GM18858 (cell line): ENCODE measurements at regions not wholly inside any gene's neighbourhood (a gene's known extent, or its start where the extent isn't known, plus 50 kb on each side); places are given as distances from the start of the nearest gene placed in this dataset.
"Not testable (repeated sequence)": the region's sequence is repeated elsewhere in the genome, so short reads cannot be mapped to it uniquely, and the experiment has no call there.

Source experiments
- ATAC-seq: cut with Tn5 transposase; IDR thresholded peaks from one replicate; pipeline ENCODE4 v1.9.1; 2021; ENCODE audit not compliant: unreplicated experiment

DNA sequence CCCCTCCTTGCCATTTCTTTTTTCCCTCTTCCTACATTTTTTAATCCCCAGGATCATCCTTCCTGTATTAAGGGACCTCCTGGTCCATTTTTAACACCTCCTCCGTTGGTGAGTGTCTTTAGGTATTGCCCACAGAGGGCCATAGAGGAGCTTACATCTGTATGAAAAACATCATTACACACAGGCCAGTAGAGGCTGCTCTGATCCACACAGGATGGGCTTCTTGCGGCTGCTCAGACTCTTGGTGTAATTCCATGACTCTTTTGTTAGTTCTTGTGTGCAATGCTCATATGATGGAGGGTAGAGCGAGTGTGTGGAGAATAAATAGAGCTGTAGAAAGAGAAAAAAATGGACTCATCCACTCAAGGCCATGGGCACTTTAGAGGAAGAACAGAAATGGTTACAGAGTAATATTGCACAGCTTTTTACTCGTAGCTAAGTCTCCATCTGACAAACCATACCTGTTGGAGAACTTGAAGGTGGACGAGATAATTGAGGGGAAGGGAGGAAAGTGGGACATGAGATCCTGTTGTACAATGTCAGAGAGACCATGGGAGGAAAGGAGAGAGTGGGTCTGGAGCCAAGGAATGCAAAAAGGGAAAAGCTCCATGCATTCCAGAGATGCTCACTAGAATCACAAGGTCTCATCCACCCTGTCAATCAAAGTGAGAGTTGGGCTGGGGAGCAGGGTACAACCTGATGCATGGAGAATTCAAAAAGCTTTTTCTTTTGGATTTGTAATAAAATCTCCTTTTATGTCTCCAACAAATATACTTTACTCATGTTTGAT is 129.7 kb upstream of the TNP1 start:
- no peak for ATAC-seq

DNA sequence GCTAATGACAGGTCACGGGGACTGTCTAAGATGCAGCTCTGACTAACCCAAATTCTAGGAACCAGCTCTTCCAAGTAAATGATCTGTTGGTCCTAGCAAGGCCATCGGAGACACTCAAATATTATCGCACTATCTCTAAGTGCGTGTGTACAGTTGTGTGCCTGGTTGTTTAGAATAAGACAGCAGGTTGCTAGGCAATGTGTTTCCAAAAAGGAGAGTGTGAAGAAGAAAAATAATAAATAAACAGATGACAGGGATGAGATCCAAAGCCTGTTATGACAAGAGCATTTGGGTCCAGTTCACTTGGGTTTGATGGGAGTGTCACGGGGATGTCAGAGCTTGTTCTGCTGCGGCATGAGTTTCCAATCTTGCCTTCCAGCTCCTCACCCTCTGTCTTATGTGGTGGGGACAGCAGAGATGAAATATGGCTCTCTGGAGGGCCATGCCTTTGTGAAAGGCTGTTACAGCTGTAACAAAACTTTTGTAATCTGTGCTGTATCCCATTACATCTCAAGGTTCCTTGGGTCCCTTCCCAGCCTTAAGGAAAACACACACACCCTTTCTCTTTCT is 127.5 kb upstream of the TNP1 start:
- ATAC-seq = no peak

DNA sequence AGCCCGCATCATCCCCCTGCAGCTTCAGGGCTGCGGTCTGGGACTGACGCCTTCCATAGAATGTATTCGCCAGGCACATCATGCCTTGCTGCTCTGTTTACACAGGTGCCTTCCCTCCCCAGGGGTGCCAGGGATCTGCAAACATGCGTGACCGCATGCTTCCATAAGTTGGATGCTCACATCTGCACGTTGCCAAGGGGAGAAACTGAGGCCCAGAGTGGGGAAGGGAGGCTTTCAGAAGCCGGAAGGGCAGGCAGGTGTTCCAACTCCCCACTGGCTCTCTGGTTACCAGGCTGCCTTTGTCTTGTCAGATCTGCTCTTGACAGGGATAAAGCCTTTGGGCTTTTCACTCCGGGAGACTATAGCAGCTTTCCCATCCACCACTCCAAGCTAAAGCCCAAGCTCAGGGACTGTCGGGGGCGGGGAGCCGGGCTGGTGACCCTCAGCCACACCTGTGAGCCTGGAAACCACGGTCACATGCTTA is 125.8 kb upstream of the TNP1 start:
- no peak for ATAC-seq

- no peak for ATAC-seq
Measured at GRCh38 chr2:216984937-216985336, 125.1 kb upstream of the TNP1 start.

GRCh38 chr2:216981951-216982350 is 122.1 kb upstream of the TNP1 start:
- ATAC-seq = not testable (repeated sequence)

DNA sequence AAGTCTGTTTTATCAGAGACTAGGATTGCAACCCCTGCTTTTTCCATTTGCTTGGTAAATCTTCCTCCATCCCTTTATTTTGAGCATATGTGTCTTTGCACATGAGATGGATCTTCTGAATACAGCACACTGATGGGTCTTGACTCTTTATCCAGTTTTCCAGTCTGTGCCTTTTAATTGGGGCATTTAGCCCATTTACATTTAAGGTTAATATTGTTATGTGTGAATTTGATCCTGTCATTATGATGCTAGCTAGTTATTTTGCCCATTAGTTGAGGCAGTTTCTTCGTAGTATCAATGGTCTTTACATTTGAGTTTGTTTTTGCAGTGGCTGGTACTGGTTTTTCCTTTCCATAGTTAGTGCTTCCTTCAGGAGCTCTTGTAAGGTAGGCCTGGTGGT is 120.6 kb upstream of the TNP1 start:
- not testable (repeated sequence) for ATAC-seq

- ATAC-seq = no peak
Measured at GRCh38 chr2:216974321-216975302, 114.7 kb upstream of the TNP1 start.

GRCh38 chr2:216971593-216971992 is 111.7 kb upstream of the TNP1 start:
- ATAC-seq = no peak

GRCh38 chr2:216970359-216970915 is 110.6 kb upstream of the TNP1 start:
- ATAC-seq = no peak

- no peak for ATAC-seq
Measured at GRCh38 chr2:216967889-216968288, 108.0 kb upstream of the TNP1 start.

DNA sequence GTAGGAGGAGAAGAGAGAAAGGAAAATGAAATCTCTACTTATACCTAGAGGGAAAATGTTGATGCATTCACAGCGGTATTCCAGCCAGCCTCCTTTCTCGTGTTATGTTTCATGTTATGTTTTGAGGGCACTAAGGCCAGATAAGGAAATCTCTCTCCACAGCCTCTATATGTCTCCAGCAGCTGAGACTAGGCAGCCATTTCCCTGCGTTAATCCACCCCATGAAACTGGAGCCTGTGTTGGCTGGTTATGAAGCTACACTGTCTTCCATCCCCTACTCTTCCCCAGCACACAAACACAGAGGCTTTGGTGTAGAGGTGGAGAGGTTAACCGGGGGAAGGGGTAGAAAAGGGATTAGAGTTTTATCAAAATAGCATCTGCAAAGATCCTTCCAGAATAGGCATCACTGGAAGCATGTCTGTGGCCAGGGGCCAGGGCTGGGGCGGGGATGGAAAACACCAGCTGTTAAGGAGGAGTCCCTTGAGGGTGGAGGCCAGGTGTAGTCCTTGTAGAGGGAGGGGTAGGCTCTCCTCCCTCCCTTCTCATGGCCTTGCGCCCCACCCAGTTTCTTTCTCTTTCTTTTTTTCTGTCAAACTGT is 100.9 kb upstream of the TNP1 start:
- no peak for ATAC-seq

- ATAC-seq = no peak
Measured at GRCh38 chr2:216959433-216959832, 99.6 kb upstream of the TNP1 start.

GRCh38 chr2:216956820-216957493 is 97.1 kb upstream of the TNP1 start:
- no peak for ATAC-seq

DNA sequence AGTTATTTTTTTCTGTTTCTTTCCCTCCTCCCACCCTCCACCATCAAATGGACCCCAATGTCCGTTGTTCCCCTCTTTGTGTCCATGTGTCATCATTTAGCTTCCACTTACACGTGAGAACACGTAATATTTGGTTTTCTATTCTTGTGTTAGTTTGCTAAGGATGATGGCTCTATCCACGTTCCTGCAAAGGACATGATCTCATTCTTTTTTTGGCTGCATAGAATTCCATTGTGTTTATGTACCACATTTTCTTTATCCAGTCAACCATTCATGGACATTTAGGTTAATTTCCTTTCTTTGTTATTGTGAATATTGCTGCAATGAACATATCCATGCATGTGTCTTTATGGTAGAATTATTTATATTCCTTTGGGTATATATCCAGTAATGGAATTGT is 91.3 kb upstream of the TNP1 start:
- no peak for ATAC-seq

GRCh38 chr2:216950547-216950946 is 90.7 kb upstream of the TNP1 start:
- no peak for ATAC-seq

DNA sequence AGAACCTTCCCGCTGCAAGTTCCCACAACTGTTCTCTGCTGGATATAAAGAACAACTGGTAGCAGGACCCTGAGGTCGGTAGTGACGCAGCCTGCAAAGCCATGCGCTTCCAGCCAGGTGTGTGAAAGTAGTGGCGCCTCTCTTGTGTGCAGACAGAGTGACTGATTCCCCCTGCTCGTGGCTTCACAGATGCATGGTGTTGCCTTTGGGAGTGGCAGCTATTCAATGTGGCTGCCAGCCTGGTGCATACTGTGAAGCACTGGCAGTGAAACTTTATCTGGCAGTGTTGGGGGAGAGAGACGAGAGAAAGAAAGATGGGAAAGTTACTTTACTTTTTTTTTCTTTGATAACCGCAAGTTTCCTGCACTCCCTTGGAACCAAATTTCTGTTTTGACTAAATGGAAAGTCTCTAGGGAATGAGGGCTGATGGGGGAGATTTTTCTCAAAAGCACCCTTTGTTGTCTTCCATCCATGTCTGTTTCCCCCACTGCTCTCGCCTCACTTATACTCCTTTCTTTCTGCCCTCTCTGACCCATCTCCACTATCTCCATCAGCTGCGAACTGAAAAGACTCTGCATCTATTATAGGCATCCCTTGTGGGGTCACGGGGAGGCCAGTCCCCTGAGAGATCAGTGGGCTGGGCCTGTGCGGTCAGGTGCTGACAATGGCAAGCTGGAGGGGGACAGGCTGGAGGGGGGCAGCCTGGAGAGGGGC is 90.0 kb upstream of the TNP1 start:
- no peak for ATAC-seq

DNA sequence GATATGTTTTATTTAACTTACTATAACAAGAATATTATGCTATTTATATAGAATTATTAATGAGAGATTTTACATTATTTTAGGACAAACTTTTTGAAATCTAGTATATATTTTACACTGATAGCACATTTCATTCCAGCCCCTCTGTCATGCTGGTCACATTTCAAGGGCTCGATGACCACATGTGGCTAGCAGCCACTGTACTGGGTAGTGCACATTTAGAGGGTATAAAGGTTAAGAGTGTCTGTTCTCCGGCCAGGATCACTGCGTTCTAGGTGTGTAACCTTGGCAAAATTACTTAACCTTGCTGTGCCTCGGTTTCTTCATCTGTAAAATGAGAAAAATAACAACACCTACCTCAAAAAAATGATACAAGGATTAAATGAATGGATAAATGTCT is 87.2 kb upstream of the TNP1 start:
- no peak for ATAC-seq

DNA sequence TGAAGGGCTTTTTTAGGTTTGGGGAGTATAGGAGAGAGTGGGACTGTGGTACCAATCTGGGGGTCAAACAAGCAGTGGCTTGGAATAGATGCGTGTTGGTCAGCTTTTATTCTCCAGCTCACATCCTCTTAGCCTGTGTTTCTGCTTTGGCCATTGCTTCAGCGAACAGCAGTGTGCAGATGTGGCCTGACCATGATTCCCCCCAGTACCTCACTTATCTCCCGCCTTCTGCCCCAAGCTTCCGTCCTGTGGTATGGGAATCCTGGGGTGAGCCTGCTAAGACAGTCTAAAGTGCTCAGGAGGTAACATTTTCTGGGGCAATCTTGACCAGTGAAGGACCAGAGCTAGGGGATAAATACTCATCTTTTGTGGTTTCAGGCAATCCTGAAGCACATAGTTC is 84.9 kb upstream of the TNP1 start:
- no peak for ATAC-seq

GRCh38 chr2:216943109-216943508 is 83.2 kb upstream of the TNP1 start:
- no peak for ATAC-seq

DNA sequence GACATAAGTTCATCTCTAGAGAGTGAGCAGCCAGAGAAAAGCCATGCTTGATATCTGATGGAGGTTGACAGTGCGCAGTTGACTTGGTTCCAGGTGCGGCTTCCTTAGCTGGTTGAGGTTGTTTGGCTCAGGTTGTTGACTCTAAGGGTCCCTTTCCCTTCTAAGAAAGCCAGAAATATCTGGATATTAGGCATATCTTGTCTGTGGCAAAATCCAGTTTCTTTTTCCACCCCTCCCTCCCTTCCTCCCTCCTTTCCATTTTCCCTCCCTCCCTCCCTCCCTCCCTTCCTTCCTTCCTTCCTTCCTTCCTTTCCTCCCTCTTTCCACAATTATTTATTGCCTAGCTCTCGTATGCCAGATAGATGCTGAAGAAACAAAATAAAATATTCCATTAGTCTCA is 82.6 kb upstream of the TNP1 start:
- ATAC-seq = no peak
